GM21360 (cell line): ENCODE measurements at regions not wholly inside any gene's neighbourhood (a gene's known extent, or its start where the extent isn't known, plus 50 kb on each side); places are given as distances from the start of the nearest gene placed in this dataset.
"Not testable (repeated sequence)": the region's sequence is repeated elsewhere in the genome, so short reads cannot be mapped to it uniquely, and the experiment has no call there.

Experiments
- ATAC-seq: cut with Tn5 transposase; IDR thresholded peaks from one replicate; pipeline ENCODE4 v1.9.1; 2021; ENCODE audit warnings: mild to moderate bottlenecking, moderate library complexity; ENCODE audit not compliant: unreplicated experiment

DNA sequence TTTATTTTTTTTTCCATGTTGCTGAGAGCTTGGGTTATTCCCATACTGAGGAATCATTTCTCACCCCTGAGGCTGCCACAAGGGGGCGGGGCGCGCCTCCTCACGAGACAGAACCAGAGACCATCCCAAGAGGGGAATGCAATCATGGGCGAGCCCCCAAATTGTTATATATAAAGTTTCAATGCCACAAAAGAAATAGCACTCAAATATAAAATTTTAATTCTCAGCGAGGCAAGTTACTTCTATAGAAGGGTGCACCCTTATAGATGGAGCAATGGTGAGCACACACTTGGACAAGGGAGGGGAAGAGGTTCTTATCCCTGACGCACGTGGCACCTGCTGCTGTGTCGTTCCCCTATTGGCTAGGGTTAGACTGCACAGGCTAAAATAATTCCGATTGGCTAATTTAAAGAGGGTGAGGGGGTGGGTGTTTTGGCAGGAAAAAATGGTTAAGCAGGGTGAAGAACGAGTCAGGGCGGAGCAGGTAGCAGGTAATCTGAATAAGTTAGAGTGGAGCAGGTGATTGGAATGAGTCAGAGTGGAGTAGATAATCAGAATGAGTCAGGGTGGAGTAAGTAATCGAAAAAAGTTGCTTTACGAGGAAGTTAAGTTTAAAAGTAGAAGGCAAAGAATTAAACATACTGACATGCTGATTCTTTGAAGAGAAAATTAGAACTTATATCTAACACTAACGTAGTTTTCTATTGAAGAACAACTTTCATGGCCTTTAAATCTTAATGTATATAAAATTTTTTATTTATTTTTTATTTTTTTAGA, 177.5 kb downstream of the MTCL1 start:
- ATAC-seq: no peak

DNA sequence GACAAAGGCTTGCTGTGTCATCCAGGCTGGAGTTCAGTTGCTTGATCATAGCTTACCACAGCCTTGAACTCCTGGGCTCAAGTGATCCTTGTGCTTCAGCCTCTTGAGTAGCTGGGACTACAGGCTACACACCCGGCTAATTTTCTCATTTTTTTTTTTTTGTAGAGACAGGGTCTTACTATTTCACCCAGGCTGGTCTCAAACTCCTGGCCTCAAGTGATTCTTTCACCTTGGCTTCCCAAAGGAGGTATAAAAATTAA, 178.0 kb downstream of the MTCL1 start:
- no peak for ATAC-seq

DNA sequence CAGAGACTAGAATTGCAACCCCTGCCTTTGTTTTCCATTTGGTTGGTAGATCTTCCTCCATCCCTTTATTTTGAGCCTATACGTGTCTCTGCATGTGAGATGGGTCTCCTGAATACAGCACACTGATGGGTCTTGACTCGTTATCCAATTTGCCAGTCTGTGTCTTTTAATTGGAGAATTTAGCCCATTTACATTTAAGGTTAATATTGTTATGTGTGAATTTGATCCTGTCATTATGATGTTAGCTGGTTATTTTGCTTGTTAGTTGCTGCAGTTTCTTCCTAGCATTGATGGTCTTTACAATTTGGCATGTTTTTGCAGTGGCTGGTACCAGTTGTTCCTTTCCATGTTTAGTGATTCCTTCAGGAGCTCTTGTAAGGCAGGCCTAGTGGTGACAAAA, 182.5 kb downstream of the MTCL1 start:
- not testable (repeated sequence) for ATAC-seq

DNA sequence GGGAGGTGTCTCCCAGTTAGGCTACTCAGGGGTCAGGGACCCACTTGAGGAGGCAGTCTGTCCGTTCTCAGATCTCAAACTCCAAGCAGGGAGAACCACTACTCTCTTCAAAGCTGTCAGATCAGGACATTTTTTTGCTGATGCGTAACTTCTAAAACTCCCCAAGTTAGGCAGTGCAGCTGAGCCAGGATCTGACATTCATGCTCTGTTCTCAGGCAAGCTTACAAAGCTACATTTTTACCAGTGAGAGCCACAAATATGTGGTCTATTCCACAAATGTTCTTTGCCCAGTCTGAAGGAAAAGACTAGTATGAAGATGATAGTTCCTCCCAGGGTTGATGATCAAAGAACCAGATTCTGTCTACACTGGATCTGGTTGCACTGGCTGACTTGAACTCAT, 184.1 kb downstream of the MTCL1 start:
- no peak for ATAC-seq

DNA sequence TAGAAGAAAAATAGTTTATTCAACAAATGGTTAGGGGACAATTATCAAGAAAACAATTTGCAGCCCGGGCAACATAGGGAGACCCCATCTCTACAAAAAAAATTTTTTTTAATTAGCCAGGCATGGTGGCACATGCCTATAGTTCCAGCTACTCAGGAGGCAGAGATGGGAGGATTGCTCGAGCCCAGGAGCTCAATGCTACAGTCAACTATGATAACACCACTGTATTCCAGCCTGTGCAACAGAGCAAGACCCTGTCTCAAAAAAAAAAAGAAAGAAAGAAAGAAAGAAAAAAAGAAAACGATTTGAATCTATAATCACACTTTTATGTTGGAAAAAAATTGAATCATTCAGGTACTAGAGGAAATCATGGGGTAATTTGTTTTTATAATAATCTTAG, 185.1 kb downstream of the MTCL1 start:
- not testable (repeated sequence) for ATAC-seq

DNA sequence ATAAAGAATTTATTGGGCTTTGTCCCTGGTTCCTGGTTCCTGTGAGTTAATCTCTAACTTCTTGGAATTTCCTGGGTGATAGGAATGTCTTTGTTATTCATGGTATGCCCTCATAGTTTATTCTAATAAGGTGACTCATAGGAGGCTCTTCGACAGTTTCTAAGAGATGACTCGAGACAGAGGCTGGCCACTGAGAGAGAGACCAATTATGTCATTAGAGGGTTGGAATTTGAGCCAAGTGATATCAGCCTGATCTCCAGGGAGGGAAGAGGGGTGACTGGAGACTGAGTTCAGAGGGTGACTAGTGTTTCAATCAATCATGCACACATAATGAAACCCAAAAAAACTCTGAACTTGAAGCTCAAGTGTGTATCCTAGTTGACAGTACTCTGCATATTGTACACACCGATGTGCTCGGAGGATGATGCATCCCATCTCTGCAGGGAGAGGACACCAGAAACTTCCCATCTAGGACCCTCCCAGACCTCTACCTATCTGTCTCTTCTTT, 185.7 kb downstream of the MTCL1 start:
- no peak for ATAC-seq

DNA sequence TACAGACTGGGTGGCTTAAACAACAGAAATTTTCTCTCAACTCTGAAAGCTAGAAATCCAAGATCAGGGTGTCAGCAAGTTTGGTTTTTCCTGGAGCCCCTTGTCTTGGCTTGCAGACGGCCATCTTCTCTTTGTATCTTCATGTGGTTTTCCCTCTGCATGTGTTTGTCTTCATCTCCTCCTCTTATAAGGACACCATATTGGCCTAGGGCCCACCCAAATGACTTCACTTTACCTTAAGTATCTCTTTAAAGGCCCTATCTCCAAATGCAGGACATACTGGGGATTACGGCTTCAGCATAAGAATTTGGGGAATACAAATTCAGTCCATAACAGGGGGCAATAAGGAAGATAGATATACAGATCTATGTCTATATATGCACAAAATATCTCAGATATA, 187.9 kb downstream of the MTCL1 start:
- ATAC-seq: no peak

DNA sequence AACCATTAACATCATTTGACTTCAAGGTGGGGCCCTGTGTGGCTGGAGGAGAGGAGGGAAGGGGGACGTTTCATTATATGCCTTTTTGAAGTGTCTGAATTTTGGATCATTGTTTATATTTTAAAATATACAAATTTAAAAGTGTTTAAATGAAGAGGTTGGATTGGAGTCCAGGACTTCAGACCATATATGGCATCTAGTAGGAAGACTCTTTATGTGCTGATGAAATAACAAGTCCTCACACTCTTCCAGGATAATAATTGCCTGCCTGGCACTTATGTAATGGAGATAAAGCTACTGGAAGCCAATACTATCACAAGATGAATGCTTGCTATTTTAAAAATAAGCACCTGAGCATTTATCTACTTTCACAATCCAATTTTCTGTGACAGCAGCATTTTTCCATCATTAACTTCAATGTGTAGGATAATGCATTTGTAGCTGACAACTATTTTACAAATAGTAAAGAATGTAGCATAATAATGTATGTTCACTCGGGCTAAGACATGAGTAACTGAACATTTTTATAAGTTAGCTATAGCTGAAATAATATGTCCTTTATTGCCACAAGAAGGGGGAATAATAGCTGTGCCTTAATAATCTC, 188.4 kb downstream of the MTCL1 start:
- ATAC-seq: no peak

DNA sequence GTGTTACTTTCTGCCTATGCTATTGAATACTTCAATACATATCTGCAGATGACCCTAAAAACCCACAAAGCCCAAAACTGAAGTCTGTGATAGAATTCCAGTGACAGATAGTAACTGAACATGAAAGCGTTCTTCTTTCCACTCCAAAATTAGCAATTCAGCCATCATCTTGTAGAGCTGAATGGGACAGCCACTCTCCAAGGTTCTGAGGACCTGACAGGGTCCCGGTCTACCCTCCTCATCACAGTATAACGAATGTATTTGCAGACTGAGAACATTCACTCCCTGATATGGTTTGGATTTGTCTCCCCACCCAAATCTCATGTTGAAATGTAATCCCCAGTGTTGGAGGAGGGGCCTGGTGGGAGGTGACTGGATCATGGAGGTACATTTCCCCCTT, 189.5 kb downstream of the MTCL1 start:
- ATAC-seq: no peak

DNA sequence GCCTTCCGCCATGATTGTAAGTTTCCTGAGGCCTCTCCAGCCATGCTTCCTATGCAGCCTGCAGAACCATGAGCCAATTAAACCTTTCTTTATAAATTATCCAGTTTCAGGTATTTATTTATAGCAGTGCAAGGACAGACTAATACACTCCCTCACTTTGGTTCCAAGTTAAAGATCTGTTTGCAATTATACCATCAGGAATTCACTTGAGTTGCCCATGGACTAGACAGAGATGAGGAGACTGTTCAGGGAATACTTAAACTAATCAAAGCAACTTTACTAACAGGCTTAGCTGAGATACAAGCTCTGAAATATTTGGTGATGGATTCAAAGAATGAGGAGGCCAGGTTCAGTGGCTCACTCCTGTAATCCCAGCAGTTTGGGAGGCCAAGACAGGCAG, 190.0 kb downstream of the MTCL1 start:
- ATAC-seq: no peak

DNA sequence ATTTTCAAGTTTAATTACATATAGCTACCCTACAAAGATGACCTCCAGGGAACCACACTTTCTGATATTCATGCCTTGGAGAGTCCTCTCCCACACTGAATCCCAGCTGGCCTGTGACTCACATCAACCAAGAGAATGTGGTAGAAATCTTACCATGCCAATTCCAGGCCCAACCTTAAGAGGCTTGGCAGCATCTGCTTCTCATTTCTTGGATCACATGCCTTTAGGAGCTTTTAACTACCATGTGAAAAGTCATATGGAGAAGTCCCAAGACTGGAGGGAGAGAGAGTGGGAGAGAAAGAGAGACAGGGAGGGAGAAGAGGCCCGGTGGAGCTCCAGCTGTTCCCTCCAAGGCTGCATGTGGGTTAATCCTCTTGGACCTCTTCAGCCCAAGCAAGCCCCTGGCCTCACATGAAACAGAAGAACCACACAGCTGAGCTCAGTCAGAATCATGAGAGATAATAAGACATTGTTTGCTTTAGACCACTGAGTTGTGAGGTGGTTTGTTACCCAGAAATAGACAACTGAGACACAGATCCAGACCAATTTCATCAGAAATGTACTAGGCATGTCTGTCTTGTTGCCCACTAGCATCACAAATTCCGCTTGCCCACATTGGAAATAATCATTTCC, 190.7 kb downstream of the MTCL1 start:
- ATAC-seq: no peak

DNA sequence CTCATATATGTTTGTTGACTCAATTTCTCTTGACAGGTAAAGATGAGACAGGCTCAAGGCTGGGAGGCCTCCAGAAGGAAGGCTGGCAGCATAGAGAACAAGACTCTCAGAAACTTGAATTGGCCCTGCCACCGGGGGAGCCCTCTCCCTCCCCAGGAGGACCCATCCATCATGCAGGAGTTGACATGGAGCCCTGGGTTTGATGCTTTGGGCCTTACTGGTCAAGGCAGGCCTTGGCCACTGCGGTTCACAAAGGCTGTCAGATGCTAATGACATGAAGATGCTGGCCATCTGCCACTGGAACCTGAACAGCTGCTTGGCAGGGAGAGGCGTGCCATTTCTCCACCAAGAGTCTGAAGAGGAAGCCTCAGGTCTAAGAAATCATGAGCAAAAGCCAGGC, 193.6 kb downstream of the MTCL1 start:
- ATAC-seq: no peak

DNA sequence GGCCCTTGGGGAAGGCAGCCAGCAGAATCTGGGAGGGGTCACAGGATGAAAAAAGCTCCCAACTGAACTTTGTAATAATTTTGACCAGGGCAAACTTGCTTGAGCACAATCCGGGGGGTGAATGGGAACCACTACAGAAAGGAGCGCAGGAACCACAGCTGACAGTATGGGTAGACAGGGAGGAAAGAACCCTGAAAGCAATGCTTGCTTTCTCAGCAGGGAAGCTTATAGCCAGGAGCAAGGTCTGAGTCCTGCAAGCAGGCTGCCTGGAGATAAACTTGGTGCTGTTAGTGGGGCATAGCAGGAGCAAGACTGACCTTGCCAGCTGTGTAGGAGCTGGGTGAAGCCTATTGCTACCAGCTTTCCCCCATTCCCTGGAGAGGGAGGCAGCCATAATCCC, 195.2 kb downstream of the MTCL1 start:
- ATAC-seq: no peak

DNA sequence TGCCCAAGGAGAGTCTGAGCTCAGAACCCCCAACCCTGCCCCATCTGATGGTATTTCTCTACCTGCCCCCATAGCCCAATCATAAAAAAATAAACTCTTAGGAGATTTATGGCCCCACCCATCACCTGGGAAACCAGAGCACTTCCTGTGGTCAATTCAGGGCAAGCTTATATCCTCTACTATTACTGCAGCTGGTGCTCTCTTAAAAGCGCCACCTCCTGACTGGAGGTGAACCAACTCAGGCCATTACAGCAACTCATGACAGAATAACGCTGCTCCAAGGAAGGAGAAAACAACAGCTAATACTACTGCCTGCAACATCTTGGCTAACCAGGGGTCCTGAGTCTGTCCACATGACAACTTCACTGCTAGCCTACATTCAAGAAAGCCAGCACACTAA, 195.7 kb downstream of the MTCL1 start:
- no peak for ATAC-seq

DNA sequence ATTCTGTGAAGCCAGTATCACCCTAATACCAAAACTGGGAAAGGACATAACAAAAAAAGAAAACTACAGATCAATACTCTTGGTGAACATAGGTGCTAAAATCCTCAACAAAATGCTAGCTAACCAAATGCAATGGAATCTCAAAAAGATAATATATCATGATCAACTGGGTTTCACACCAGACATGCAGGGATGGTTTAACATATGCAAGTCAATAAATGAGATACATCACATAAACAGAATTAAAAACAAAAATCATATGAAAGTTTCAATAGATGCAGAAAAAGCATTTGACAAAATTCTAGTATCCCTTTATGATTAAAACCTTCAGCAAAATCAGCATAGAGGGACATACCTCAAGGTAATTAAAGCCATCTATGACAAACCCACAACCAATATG, 198.2 kb upstream of the NDUFV2 start:
- ATAC-seq: no peak

DNA sequence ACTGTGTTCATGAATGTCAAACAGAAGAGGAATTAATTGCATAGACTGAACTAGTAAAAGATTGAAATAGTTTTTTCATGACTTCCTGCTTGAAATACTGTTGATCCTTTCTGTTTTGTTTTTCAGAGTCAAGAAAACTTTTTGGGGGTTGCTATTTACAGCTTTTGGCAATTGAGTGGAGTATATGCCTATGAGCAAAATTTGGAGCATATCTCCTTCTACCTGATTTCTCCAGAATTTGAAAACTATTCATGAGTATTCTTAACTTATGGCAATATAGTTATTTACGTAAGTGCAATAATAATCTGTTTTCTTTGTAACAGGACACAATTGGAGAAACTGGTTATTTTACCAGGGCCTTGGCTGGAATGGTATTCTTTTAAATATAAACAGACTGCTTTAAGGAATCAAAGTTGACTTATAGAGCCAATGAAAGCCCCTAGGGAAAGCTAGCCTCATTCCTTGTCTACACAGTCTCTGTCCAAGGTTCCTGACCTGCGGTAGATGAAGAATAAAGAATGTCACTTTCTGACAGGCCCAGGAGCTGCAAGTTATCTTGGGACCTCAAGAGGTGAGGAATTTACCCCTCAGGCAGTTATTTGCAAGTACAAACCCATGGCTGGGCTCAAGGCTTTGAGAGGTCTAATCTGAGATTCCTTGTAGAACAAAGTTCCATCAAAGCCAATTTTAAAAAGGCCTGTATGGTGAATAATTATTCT, 193.5 kb upstream of the NDUFV2 start:
- ATAC-seq: no peak

DNA sequence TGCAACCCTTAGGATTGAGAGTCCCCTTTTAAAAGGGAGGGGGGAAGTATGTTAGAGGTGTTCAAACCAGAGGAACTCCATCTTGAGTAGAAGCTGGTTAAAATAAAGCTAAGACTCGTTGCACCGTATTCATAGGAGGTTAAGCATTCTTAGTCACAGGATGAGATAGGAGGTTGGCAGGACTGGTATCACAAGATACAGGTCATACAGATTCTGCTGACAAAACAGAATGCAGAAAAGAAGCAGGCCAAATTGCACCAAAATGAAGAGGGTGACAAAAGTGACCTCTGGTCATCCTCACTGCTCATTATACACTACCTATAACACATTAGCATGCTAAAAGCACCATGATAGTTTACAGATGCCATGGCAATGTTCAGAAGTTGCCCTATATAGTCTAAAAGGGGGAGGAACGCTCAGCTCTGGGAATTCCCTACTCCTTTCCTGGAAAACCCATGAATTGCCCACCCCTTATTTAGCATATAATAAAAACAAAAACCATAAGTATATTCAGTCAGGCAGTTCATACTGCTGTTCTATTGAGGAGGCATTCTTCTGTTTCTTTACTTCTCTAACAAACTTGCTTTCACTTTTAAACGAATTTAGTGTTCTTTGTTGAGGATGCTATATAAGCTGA, 192.2 kb upstream of the NDUFV2 start:
- ATAC-seq: no peak

DNA sequence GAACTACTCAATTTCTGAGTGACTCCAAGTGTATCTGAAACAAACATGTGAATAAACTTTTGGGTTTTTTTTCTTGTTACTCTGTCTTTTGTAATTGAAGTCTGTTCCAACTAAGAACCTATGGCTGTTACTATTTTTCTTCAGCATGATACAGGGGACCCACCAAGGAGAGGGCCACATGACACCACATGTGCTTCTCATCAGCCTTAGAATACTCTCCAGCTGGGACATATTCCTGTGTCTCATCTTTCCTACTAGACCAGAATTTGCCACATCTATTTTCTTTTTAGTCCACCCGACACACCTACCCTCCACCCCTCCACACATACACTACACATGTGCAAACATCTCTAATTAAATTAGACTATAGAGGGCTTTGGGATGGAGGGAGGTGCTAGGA, 191.7 kb upstream of the NDUFV2 start:
- ATAC-seq: no peak

DNA sequence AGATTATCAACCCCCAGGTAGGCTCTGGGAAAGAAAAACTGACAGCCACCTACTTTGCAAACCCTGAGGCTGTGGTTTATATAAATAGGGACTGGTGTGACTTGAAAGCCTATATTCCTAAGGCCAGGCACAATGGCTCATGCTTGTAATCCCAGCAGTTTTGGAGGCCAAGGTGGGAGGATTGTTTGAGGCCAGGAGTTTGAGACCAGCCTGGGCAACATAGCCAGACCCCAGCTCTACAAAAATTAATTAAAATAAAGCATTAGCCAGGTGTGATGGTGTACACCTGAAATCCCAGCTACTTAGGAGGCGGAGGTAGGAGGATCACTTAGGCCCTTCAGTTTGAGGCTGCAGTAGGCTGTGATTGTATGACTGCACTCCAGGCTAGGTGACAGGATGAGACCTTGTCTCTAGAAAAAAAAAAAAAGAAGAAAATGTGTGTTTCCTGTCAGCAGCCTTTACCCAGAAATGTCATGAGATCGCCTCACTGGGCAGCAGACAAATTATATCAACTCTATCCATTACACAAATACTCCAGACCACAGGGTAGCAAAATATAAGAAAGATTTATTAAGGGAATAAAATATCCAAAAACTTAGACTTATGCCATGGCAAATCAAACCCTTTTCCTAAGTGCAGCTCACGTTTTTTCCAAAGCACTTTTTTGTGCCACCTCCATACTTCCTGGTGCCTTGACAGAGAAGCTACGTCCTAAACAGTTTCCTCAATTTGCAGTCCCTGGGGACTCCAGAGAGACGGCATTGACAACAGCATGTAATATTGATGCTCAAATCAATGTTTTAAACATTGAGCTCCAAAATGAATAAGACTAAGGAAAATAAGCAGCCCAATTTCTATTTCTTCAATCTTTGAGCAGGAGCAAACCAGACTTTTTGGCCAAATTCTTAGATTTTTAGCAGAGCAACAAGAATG, 190.8 kb upstream of the NDUFV2 start:
- no peak for ATAC-seq
